ENCODE measurements at regions not wholly inside any gene's neighbourhood (a gene's known extent, or its start where the extent isn't known, plus 50 kb on each side); places are given as distances from the start of the nearest gene placed in this dataset.

GRCh38 chr4:36747277-36748129, 466.1 kb downstream of the DTHD1 start:
- TF ChIP-seq SMAD4 (CRISPR knock-in tag; conservative IDR thresholded peaks at IDR 0.05) (no peak), ZFP36 (IDR thresholded peaks at IDR 0.05; ENCODE audit: low read depth, low read length, partially characterized antibody) (no peak), GATA2 (CRISPR knock-in tag; IDR thresholded peaks at IDR 0.05) (no peak)
